Endothelial cell of umbilical vein (primary cell): ENCODE measurements at regions not wholly inside any gene's neighbourhood (a gene's known extent, or its start where the extent isn't known, plus 50 kb on each side); places are given as distances from the start of the nearest gene placed in this dataset.

ENCODE experiments used
- BruUV-seq: library from RNA; stranded (reverse); fragments of 400-500 nt; replicated peaks from 2 replicates; lab custom pipeline; 2021; lab: Mats Ljungman, UMichigan
- CTCF ChIA-PET: fragments of 300-600, 350-600 bp; sonication (Branson Sonifier 250); formaldehyde crosslinking; loops from one replicate; lab custom pipeline; 2021; ENCODE audit warnings: antibody characterized with exemption, inconsistent platforms; lab: Charles Lee
- POLR2A ChIA-PET: fragments of 300-600, 350-600 bp; sonication (Branson Sonifier 250); formaldehyde crosslinking; loops from one replicate; lab custom pipeline; 2021; ENCODE audit warnings: antibody characterized with exemption, inconsistent platforms; lab: Charles Lee
- DNase-seq: peaks from one replicate; pipeline ENCODE4 v3.0.0-alpha.2; 2011; ENCODE audit warnings: low read depth, low spot score
- FAIRE-seq: peaks from 2 replicates; lab custom pipeline; 2011; peaks lifted over from hg19 to GRCh38; lab: Jason Lieb, UNC
- H2AFZ ChIP-seq: 2 replicates; pipeline ENCODE4 v1.6.0; 2012; ENCODE audit warnings: low read depth, low read length, control low read depth, inconsistent platforms
- H3K27ac ChIP-seq: 2 replicates; pipeline ENCODE4 v1.5.1; 2011; ENCODE audit warnings: low read depth, mild to moderate bottlenecking, control low read depth, low read length, moderate library complexity; ENCODE audit not compliant: insufficient read depth
- H3K27me3 ChIP-seq, 2 experiments: 2 replicates each; pipeline versions ENCODE4 v1.6.0 to v1.6.1; 2011; ENCODE audit warnings: low read length in 2 of 2, mixed read lengths in 1 of 2; ENCODE audit not compliant: control insufficient read depth in 2 of 2, insufficient read depth in 2 of 2
- H3K36me3 ChIP-seq, 2 experiments: 2 replicates in 1 of 2; 3 replicates in 1 of 2; pipeline ENCODE4 v1.5.1; 2011; ENCODE audit warnings: low read length in 2 of 2, mild to moderate bottlenecking in 1 of 2, moderate library complexity in 1 of 2; ENCODE audit not compliant: control insufficient read depth in 2 of 2, insufficient read depth in 2 of 2; ENCODE audit errors: extremely low read depth in 1 of 2
- H3K4me1 ChIP-seq: 3 replicates; pipeline ENCODE4 v1.5.1; 2011; ENCODE audit warnings: mild to moderate bottlenecking, low read length; ENCODE audit not compliant: control insufficient read depth, insufficient read depth; ENCODE audit errors: extremely low read depth
- H3K4me2 ChIP-seq: 2 replicates; pipeline ENCODE4 v1.6.1; 2011; ENCODE audit warnings: low read length, control low read depth, mixed read lengths; ENCODE audit not compliant: insufficient read depth
- H3K4me3 ChIP-seq, 3 experiments: fragments of 200-600 bp in 1 of 3; sonication (generic), shearing (Covaris generic) in 1 of 3; replicated peaks in 1 of 3; 2 replicates each; pipeline ENCODE4 v1.5.1; 2011 to 2016; ENCODE audit warnings: control low read depth in 3 of 3, low read length in 3 of 3, mild to moderate bottlenecking in 2 of 3, inconsistent platforms in 1 of 3, low read depth in 1 of 3, moderate library complexity in 1 of 3; ENCODE audit not compliant: insufficient read depth in 1 of 3
- H3K79me2 ChIP-seq: 2 replicates; pipeline ENCODE4 v1.6.0; 2012; ENCODE audit warnings: low read length, inconsistent platforms; ENCODE audit not compliant: control insufficient read depth, insufficient read depth
- H3K9ac ChIP-seq: replicated peaks from 2 replicates; pipeline ENCODE3; 2011; ENCODE audit warnings: low read length, control low read depth; ENCODE audit not compliant: insufficient read depth; ENCODE audit errors: extremely low read depth
- H3K9me1 ChIP-seq: replicated peaks from 3 replicates; pipeline ENCODE4 v1.6.0; 2011; ENCODE audit warnings: mild to moderate bottlenecking, low read length; ENCODE audit not compliant: control insufficient read depth, insufficient read depth; ENCODE audit errors: extremely low read depth
- H3K9me3 ChIP-seq: replicated peaks from 2 replicates; pipeline ENCODE4 v1.5.1; 2012; ENCODE audit warnings: low read length, inconsistent platforms; ENCODE audit not compliant: control insufficient read depth, insufficient read depth
- H4K20me1 ChIP-seq: replicated peaks from 2 replicates; pipeline ENCODE3; 2011; ENCODE audit warnings: mild to moderate bottlenecking, low read length; ENCODE audit not compliant: control insufficient read depth, insufficient read depth; ENCODE audit errors: extremely low read depth
- EZH2 ChIP-seq: IDR thresholded peaks from 2 replicates; pipeline ENCODE4 v1.6.1; 2012; ENCODE audit warnings: borderline replicate concordance, low read depth, mild to moderate bottlenecking, moderate library complexity, low read length, inconsistent platforms; ENCODE audit not compliant: severe bottlenecking
- GATA2 ChIP-seq: IDR thresholded peaks from 2 replicates; pipeline ENCODE4 v1.7.0; 2011; ENCODE audit warnings: low read depth, mild to moderate bottlenecking, moderate library complexity, mixed read lengths, low read length; ENCODE audit not compliant: insufficient read length, insufficient read depth
- JUN ChIP-seq: IDR thresholded peaks from 2 replicates; pipeline ENCODE4 v1.6.1; 2011; ENCODE audit warnings: borderline replicate concordance, low read depth; ENCODE audit not compliant: insufficient read length, insufficient read depth
- MYC ChIP-seq: IDR thresholded peaks from one replicate; pipeline ENCODE4 v1.6.1; 2011; ENCODE audit warnings: mild to moderate bottlenecking, low read depth, low read length
- POLR2A ChIP-seq: IDR thresholded peaks from 2 replicates; pipeline ENCODE4 v1.6.1; 2012; ENCODE audit warnings: low read depth, mild to moderate bottlenecking, control low read depth, low read length
- POLR2AphosphoS5 ChIP-seq: IDR thresholded peaks from 2 replicates; pipeline ENCODE4 v1.6.1; 2012; ENCODE audit warnings: low read depth, mild to moderate bottlenecking, control low read depth, low read length, moderate library complexity; ENCODE audit not compliant: insufficient read depth
- dilution Hi-C: fragments of 300-500 bp; cut with MboI; formaldehyde crosslinking; loops from one replicate; pipeline ENCODE4 v1.15.0; 2019; ENCODE audit warnings: low sequenced_read_pairs; ENCODE audit not compliant: extremely low pct_ligation_motif_present
- intact Hi-C: fragments of 100-400 bp; cut with micrococcal nuclease; formaldehyde crosslinking; loops from one replicate; pipeline ENCODE4 v1.10.0; 2022
- TF ChIP-seq, protein P1 (sequence below): IDR thresholded peaks from 2 replicates; pipeline ENCODE4 v1.6.1; 2011; ENCODE audit not compliant: insufficient read depth, insufficient read length
- TF ChIP-seq, protein P2 (sequence below), 2 donors: IDR thresholded peaks; 1 replicate in 1 of 2; 2 replicates in 1 of 2; pipeline ENCODE4 v1.5.1; 2011; ENCODE audit warnings: low read length in 2 of 2, mild to moderate bottlenecking in 2 of 2, moderate library complexity in 2 of 2, control low read depth in 1 of 2, inconsistent platforms in 1 of 2, low read depth in 1 of 2; ENCODE audit not compliant: insufficient read depth in 1 of 2; ENCODE audit errors: extremely low read depth in 1 of 2

DNA sequence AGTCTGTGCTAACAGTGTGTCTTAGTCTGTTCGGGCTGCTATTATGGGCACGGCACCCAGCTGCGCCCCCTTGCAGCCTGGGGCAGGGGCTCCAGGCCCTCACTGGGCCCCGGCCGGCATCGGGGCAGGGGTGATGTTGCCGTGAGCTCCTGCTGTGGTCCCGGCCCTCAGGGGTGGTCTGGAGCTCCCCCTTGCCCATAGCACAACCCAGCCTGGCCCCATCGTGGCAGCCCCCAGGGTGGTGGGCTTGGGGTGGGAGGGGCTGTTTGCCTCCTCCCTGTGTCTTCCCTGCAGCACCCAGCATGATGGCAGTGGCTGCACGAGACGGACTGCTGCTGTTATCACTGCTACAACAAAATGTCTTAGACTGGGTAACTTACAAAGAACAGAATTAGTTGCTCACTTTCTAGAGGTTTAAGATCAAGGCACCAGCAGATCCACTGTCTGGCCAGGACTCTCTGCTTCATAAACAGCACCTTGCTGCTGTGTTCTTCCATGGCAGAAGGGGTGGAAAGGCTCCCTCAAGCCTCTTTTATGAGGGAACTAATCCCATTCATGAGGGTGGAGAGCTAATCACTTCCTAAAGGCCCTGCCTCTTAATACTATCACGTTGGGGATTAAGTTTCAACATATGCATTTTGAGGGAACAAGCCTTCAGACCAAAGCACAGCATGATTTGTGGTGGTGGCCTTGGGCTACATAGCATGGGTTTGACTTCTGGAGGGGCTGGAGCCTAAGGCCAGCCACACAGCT lies 149.5 kb downstream of the SEC23IP start:
- Histone ChIP-seq H3K79me2 (no peaks in the 10 kb centered on the region), H3K4me1 (no peaks in the 10 kb centered on the region), H3K9ac (no peak overlapping the region), H3K36me3 (no peaks in the 10 kb centered on the region), H3K4me3 (no peak overlapping the region), H3K27me3 (no peaks in the 10 kb centered on the region), H3K27ac (no peak overlapping the region), H2AFZ (no peak overlapping the region), H3K9me3 (no peaks in the 10 kb centered on the region), H4K20me1 (no peaks in the 10 kb centered on the region), H3K4me2 (no peak overlapping the region), H3K9me1 (no peaks in the 10 kb centered on the region)
- no TSS peak for BruUV-seq
- DNase-seq (no peak), FAIRE-seq (no peak)
- TF ChIP-seq, protein P1, sequence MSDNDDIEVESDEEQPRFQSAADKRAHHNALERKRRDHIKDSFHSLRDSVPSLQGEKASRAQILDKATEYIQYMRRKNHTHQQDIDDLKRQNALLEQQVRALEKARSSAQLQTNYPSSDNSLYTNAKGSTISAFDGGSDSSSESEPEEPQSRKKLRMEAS = no peak
- TF ChIP-seq GATA2 = no peak
- no peak for TF ChIP-seq JUN
- TF ChIP-seq MYC = no peak
- ChIA-PET CTCF (no interaction called here), POLR2A (no interaction called here)
- dilution Hi-C loops (no loop called here), intact Hi-C loops (no loop called here)

DNA sequence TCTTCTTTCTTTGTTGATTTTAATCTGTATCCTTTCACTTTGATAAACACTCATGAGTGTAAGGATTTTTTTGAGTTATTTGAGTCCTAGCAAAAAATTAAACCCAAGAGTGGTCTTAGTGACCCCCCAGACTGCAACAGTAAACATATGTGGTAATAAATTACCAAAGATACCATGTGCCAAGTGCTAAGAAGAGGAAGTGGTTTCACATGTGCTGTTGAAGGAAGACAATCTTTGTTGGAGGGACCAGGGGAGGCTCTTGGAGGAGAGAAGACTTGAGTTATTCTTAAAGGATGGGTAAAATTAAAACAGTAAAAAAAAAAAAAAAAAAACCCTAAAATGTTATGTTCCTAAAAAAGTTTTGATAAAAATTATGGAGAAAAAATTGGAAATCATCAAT lies 150.2 kb downstream of the SEC23IP start:
- H3K9me1 ChIP-seq = no peaks in the 10 kb centered on the region
- H4K20me1 ChIP-seq = no peaks in the 10 kb centered on the region
- TF ChIP-seq JUN = no peak
- TF ChIP-seq MYC = no peak
- TF ChIP-seq, protein P2, sequence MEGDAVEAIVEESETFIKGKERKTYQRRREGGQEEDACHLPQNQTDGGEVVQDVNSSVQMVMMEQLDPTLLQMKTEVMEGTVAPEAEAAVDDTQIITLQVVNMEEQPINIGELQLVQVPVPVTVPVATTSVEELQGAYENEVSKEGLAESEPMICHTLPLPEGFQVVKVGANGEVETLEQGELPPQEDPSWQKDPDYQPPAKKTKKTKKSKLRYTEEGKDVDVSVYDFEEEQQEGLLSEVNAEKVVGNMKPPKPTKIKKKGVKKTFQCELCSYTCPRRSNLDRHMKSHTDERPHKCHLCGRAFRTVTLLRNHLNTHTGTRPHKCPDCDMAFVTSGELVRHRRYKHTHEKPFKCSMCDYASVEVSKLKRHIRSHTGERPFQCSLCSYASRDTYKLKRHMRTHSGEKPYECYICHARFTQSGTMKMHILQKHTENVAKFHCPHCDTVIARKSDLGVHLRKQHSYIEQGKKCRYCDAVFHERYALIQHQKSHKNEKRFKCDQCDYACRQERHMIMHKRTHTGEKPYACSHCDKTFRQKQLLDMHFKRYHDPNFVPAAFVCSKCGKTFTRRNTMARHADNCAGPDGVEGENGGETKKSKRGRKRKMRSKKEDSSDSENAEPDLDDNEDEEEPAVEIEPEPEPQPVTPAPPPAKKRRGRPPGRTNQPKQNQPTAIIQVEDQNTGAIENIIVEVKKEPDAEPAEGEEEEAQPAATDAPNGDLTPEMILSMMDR (IDR thresholded peaks at IDR 0.05; ENCODE audit: extremely low read depth in 1 of 2, insufficient read depth in 1 of 2, low read depth in 1 of 2, low read length in 2 of 2) = no peak
- TF ChIP-seq, protein P1 = no peak
- TF ChIP-seq EZH2 = no peak
- no peak for TF ChIP-seq GATA2
- TF ChIP-seq POLR2A = no peak
- TF ChIP-seq POLR2AphosphoS5 = no peak
- dilution Hi-C loops (no loop called here), intact Hi-C loops (no loop called here)
- FAIRE-seq (no peak), DNase-seq (no peak)
- no peak overlapping the region for H3K4me2 ChIP-seq
- H2AFZ ChIP-seq = no peak overlapping the region
- no peaks in the 10 kb centered on the region for H3K9me3 ChIP-seq
- H3K4me3 ChIP-seq = no peak overlapping the region
- H3K79me2 ChIP-seq = no peaks in the 10 kb centered on the region
- no TSS peak for BruUV-seq
- H3K27me3 ChIP-seq = no peaks in the 10 kb centered on the region
- ChIA-PET CTCF (no interaction called here), POLR2A (no interaction called here)
- no peaks in the 10 kb centered on the region for H3K36me3 ChIP-seq
- no peaks in the 10 kb centered on the region for H3K4me1 ChIP-seq
- no peak overlapping the region for H3K9ac ChIP-seq
- no peak overlapping the region for H3K27ac ChIP-seq
